A549 (cell line): ENCODE measurements at regions not wholly inside any gene's neighbourhood (a gene's known extent, or its start where the extent isn't known, plus 50 kb on each side); places are given as distances from the start of the nearest gene placed in this dataset.

Experiments
- ATAC-seq, 2 experiments: fragments of 200-7000 bp in 1 of 2; fragments of >200 bp in 1 of 2; cut with Nextera tagmentation in 1 of 2; cut with Tn5 transposase in 1 of 2; 3 replicates each; pipeline versions ENCODE4 v1.8.0 to v1.9.1; 2018 to 2020; ENCODE audit warnings: mild to moderate bottlenecking in 1 of 2, moderate library complexity in 1 of 2
- CTCF ChIA-PET: fragments of 300-600 bp; sonication (Branson Sonifier 250); formaldehyde crosslinking; extraction: SDS; loops from one replicate; lab custom pipeline; 2021; ENCODE audit warnings: antibody characterized with exemption, inconsistent platforms; lab: Yijun Ruan, JAX
- POLR2A ChIA-PET: fragments of 350-600 bp; formaldehyde crosslinking; extraction: SDS; loops from one replicate; lab custom pipeline; 2021; ENCODE audit warnings: antibody characterized with exemption, inconsistent platforms; lab: Yijun Ruan, JAX
- DNase-seq, 2 experiments: peaks; one replicate each; pipeline versions ENCODE4 v3.0.0 to v3.0.0-alpha.2; 2011 to 2016; ENCODE audit warnings: low read depth in 1 of 2, low spot score in 1 of 2
- FAIRE-seq: peaks from 2 replicates; lab custom pipeline; 2011; peaks lifted over from hg19 to GRCh38; lab: Jason Lieb, UNC
- H3K27ac ChIP-seq, 2 experiments: fragments of >200 bp; sonication (Bioruptor Twin); formaldehyde crosslinking; 3 replicates each; pipeline ENCODE4 v1.5.1; 2016 to 2017
- H3K4me1 ChIP-seq: fragments of >200 bp; sonication (Bioruptor Twin); formaldehyde crosslinking; 3 replicates; pipeline ENCODE4 v1.6.1; 2016
- H3K4me2 ChIP-seq: fragments of >200 bp; sonication (Bioruptor Twin); formaldehyde crosslinking; 3 replicates; pipeline ENCODE4 v1.6.1; 2016
- H3K4me3 ChIP-seq: fragments of >200 bp; sonication (Bioruptor Twin); formaldehyde crosslinking; 3 replicates; pipeline ENCODE4 v1.5.1; 2016
- H3K9me3 ChIP-seq: fragments of >200 bp; sonication (Bioruptor Twin); formaldehyde crosslinking; 3 replicates; pipeline ENCODE4 v1.6.1; 2016
- ATOH8 ChIP-seq: fragments of 250-450 bp; sonication (Bioruptor Pico); IDR thresholded peaks from 2 replicates; pipeline ENCODE4 v1.5.0; 2020; ENCODE audit warnings: low read depth, mild to moderate bottlenecking, moderate library complexity
- BHLHE40 ChIP-seq: IDR thresholded peaks from 2 replicates; pipeline ENCODE4 v1.6.1; 2012; ENCODE audit warnings: low read depth, low read length, inconsistent platforms
- CHD4 ChIP-seq: fragments of 200-600 bp; sonication (generic); IDR thresholded peaks from 2 replicates; pipeline ENCODE4 v1.6.1; 2016; ENCODE audit warnings: antibody characterized with exemption, mild to moderate bottlenecking, borderline replicate concordance
- E2F6 ChIP-seq: IDR thresholded peaks from 2 replicates; pipeline ENCODE4 v1.6.1; 2012; ENCODE audit warnings: low read depth, borderline replicate concordance
- EHF ChIP-seq: fragments of 250-450 bp; sonication (Bioruptor Pico); IDR thresholded peaks from 2 replicates; pipeline ENCODE4 v1.5.0; 2020; ENCODE audit warnings: mild to moderate bottlenecking
- ELK1 ChIP-seq: fragments of 150-350 bp; IDR thresholded peaks from 2 replicates; pipeline ENCODE4 v1.6.1; 2014; ENCODE audit warnings: low read depth, mild to moderate bottlenecking, low read length
- FOSB ChIP-seq: fragments of 250-450 bp; sonication (Bioruptor Pico); IDR thresholded peaks from 2 replicates; pipeline ENCODE4 v1.5.0; 2020; ENCODE audit warnings: mild to moderate bottlenecking, moderate library complexity
- FOXS1 ChIP-seq: fragments of 250-450 bp; sonication (Bioruptor Pico); IDR thresholded peaks from 2 replicates; pipeline ENCODE4 v1.5.0; 2020; ENCODE audit warnings: mild to moderate bottlenecking, moderate library complexity
- GATA3 ChIP-seq: IDR thresholded peaks from 2 replicates; pipeline ENCODE4 v1.6.1; 2012; ENCODE audit warnings: borderline replicate concordance
- HEYL ChIP-seq: fragments of 250-450 bp; sonication (Bioruptor Pico); IDR thresholded peaks from 2 replicates; pipeline ENCODE4 v1.8.0; 2021; ENCODE audit warnings: mild to moderate bottlenecking, moderate library complexity
- HOXB13 ChIP-seq: fragments of 250-450 bp; sonication (Bioruptor Pico); IDR thresholded peaks from 2 replicates; pipeline ENCODE4 v1.5.0; 2020; ENCODE audit warnings: low read depth, mild to moderate bottlenecking, moderate library complexity
- KDM1A ChIP-seq: fragments of 200-600 bp; sonication (generic); IDR thresholded peaks from 2 replicates; pipeline ENCODE4 v1.6.1; 2016; ENCODE audit warnings: low read depth, mild to moderate bottlenecking
- KDM5A ChIP-seq: fragments of 200-600 bp; sonication (generic); IDR thresholded peaks from 2 replicates; pipeline ENCODE4 v1.6.1; 2016; ENCODE audit warnings: antibody characterized with exemption, mild to moderate bottlenecking
- MYC ChIP-seq: IDR thresholded peaks from 2 replicates; pipeline ENCODE4 v1.6.1; 2012; ENCODE audit warnings: mild to moderate bottlenecking, inconsistent platforms, low read length, improper control_type of control experiment, borderline replicate concordance
- NPAS2 ChIP-seq: fragments of 250-450 bp; sonication (Bioruptor Pico); IDR thresholded peaks from 2 replicates; pipeline ENCODE4 v1.8.0; 2022; ENCODE audit warnings: mild to moderate bottlenecking, moderate library complexity, borderline replicate concordance
- POLR2A ChIP-seq: IDR thresholded peaks from 2 replicates; pipeline ENCODE4 v1.6.1; 2012; ENCODE audit warnings: mild to moderate bottlenecking, low read length
- POLR2AphosphoS2 ChIP-seq: conservative IDR thresholded peaks from 2 replicates; pipeline ENCODE4 v1.6.1; 2012; ENCODE audit warnings: low read length, improper control_type of control experiment, inconsistent platforms
- RARB ChIP-seq: fragments of 250-450 bp; sonication (Bioruptor Pico); IDR thresholded peaks from 2 replicates; pipeline ENCODE4 v1.8.0; 2021; ENCODE audit warnings: mild to moderate bottlenecking, moderate library complexity
- SMC3 ChIP-seq: fragments of >200 bp; sonication (Bioruptor Twin); formaldehyde crosslinking; IDR thresholded peaks from 3 replicates; pipeline ENCODE4 v1.6.1; 2018; ENCODE audit warnings: inconsistent platforms
- SREBF2 ChIP-seq: fragments of 450-650 bp; IDR thresholded peaks from 2 replicates; pipeline ENCODE4 v1.6.1; 2014; ENCODE audit warnings: mild to moderate bottlenecking, moderate library complexity
- TFCP2L1 ChIP-seq: fragments of 250-450 bp; sonication (Bioruptor Pico); IDR thresholded peaks from 2 replicates; pipeline ENCODE4 v1.5.0; 2021; ENCODE audit warnings: mild to moderate bottlenecking
- TP53 ChIP-seq: fragments of 250-450 bp; sonication (Bioruptor Pico); IDR thresholded peaks from 2 replicates; pipeline ENCODE4 v1.5.0; 2021; ENCODE audit warnings: mild to moderate bottlenecking, moderate library complexity
- ZSCAN20 ChIP-seq: fragments of 250-450 bp; sonication (Bioruptor Pico); IDR thresholded peaks from 2 replicates; pipeline ENCODE4 v1.8.0; 2022; ENCODE audit warnings: mild to moderate bottlenecking, moderate library complexity
- WGBS: methylation state at CpG from one replicate; pipeline ENCODE4 v1.1.6; 2017; ENCODE audit errors: missing lambda C conversion rate; 5-methylcytosine and 5-hydroxymethylcytosine counted together

DNA sequence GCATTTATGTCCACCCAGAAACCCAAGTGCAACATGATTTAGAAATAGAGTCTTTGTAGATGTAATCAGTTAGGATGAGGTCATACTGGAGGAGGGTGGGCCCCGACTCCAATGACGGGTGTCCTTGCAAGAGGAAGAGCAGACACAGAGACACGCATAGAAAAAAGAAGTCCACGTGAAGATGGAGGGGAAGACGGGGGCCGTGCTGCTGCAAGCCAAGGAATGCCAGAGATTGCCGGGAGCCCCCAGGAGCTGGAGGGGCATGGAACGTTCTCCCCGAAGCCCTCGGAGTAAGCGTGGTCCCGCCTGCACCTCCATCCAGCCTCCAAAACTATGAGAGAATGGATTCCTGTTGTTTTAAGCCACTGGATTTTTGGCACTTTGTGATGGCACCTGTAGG is 51.6 kb downstream of the PTGR3 start:
- no peak for ATAC-seq
- no peak overlapping the region for H3K4me3 ChIP-seq
- CTCF ChIA-PET: no interaction called here
- POLR2A ChIA-PET: no interaction called here
- H3K27ac ChIP-seq: no peak overlapping the region
- H3K4me1 ChIP-seq: 0 out of 3 replicates have a peak, but pooled peaks cover 3% of the 10 kb centered on the region
- no peak overlapping the region for H3K4me2 ChIP-seq
- FAIRE-seq: no peak
- no peak for DNase-seq
- 39% methylated on average over 7 of the region's 12 CpGs for WGBS
- H3K9me3 ChIP-seq: no peaks in the 10 kb centered on the region
- TF ChIP-seq RARB (no peak), POLR2AphosphoS2 (no peak), KDM1A (no peak), KDM5A (no peak), TFCP2L1 (CRISPR knock-in tag) (no peak), POLR2A (no peak), FOXS1 (CRISPR knock-in tag) (no peak), TP53 (CRISPR knock-in tag) (no peak), ZSCAN20 (CRISPR knock-in tag) (no peak), EHF (CRISPR knock-in tag) (no peak), FOSB (no peak), HOXB13 (no peak), ATOH8 (CRISPR knock-in tag) (no peak), NPAS2 (no peak), E2F6 (no peak), HEYL (CRISPR knock-in tag) (no peak), BHLHE40 (no peak)

GRCh38 chr18:75156831-75157230 is 52.1 kb downstream of the PTGR3 start:
- Histone ChIP-seq H3K9me3 (peaks cover 3% of the 10 kb centered on the region; the same call in 2 of the 3 replicates), H3K27ac (no peak overlapping the region), H3K4me2 (no peak overlapping the region), H3K4me3 (no peak overlapping the region), H3K4me1 (0 out of 3 replicates have a peak, but pooled peaks cover 3% of the 10 kb centered on the region)
- no peak for TF ChIP-seq MYC
- no peak for TF ChIP-seq SREBF2
- TF ChIP-seq SMC3: no peak
- POLR2A ChIA-PET: no interaction called here
- WGBS: 75% methylated on average over 5 of the region's 5 CpGs
- FAIRE-seq (no peak), ATAC-seq (no peak), DNase-seq (no peak)
- CTCF ChIA-PET: no interaction called here

- H3K4me1 ChIP-seq: 0 out of 3 replicates have a peak, but pooled peaks cover 3% of the 10 kb centered on the region
- H3K4me2 ChIP-seq: no peak overlapping the region
- ChIA-PET POLR2A (no interaction called here), CTCF (no interaction called here)
- no peak overlapping the region for H3K4me3 ChIP-seq
- TF ChIP-seq HOXB13: no peak
- TF ChIP-seq ELK1: no peak
- no peak for TF ChIP-seq GATA3
- no peak for TF ChIP-seq CHD4
- peaks cover 9% of the 10 kb centered on the region; the same call in 2 of the 3 replicates for H3K9me3 ChIP-seq
- no peak for ATAC-seq
- DNase-seq: no peak
- 83% methylated on average over 23 of the region's 24 CpGs for WGBS
- H3K27ac ChIP-seq: no peak overlapping the region
- FAIRE-seq: no peak
These were observed 52.7 kb downstream of the PTGR3 start for GRCh38 chr18:75156139-75156750.
